Bronchial epithelial cell (primary cell): ENCODE measurements at regions not wholly inside any gene's neighbourhood (a gene's known extent, or its start where the extent isn't known, plus 50 kb on each side); places are given as distances from the start of the nearest gene placed in this dataset.
"Not testable (repeated sequence)": the region's sequence is repeated elsewhere in the genome, so short reads cannot be mapped to it uniquely, and the experiment has no call there.

Experiments
- DNase-seq: peaks from one replicate; pipeline ENCODE4 v3.0.0-alpha.2; 2010; ENCODE audit warnings: low read depth
- FAIRE-seq: peaks from 2 replicates; lab custom pipeline; 2011; peaks lifted over from hg19 to GRCh38; lab: Jason Lieb, UNC
- H3K27me3 ChIP-seq: 2 replicates; pipeline ENCODE4 v1.5.1; 2011; ENCODE audit warnings: low read length; ENCODE audit not compliant: control insufficient read depth, insufficient read depth
- H3K36me3 ChIP-seq: 2 replicates; pipeline ENCODE4 v1.5.1; 2011; ENCODE audit warnings: low read length; ENCODE audit not compliant: control insufficient read depth, insufficient read depth
- H3K4me3 ChIP-seq: 2 replicates; pipeline ENCODE4 v1.5.1; 2011; ENCODE audit warnings: mild to moderate bottlenecking, low read depth, low read length, control low read depth
- TF ChIP-seq, protein P1 (sequence below): IDR thresholded peaks from 2 replicates; pipeline ENCODE4 v1.5.1; 2011; ENCODE audit warnings: mild to moderate bottlenecking, moderate library complexity, low read length, control low read depth, inconsistent platforms; ENCODE audit not compliant: insufficient read depth, severe bottlenecking

DNA sequence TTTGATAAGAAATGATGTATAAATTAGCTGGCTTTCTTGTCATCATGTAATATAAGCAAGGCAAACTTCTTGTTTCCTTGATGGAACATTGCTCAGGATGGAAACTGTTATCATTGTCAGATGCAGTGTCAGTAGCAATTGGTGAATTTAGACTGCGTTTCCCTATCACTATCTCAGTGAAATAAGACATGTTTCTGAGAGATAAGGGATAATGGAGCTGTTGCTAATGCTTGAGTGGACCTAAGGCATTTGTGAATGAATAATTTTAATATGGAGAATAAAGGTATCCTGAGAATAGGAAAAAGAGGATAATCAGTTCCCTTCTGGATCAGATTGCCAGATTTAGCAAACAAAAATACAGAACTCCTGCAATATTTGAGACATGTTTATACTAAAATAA, 160.9 kb downstream of the HLX start:
- FAIRE-seq: no peak

DNA sequence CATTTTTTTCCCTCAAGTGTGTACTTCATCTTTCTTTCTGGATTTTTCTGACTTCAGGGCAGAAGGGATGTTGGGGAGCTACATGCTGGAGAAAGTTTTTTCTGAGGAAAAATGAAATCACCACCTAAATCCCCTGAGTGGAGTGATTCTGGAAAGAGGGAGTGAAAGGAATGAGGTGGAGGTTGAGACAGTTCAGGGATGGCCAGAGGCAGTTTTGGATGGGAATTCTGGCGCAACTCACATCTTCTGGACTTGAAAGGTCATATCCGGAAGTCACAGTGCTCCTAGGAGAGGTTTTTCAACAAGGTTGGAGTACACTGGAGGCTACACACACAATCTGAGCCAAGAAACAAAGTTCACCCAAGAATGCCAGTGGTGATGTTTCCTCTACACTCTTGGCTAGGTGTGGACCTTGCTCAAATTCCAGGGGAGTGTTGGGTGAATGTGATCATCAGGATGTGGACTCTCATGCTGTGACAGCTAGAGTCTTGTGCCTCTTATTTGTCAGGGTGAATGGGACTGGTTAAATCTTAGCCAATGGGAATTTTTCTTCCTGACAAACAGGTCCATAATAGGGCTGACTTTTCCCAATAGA, 161.5 kb downstream of the HLX start:
- H3K4me3 ChIP-seq: no peak overlapping the region
- TF ChIP-seq, protein P1, sequence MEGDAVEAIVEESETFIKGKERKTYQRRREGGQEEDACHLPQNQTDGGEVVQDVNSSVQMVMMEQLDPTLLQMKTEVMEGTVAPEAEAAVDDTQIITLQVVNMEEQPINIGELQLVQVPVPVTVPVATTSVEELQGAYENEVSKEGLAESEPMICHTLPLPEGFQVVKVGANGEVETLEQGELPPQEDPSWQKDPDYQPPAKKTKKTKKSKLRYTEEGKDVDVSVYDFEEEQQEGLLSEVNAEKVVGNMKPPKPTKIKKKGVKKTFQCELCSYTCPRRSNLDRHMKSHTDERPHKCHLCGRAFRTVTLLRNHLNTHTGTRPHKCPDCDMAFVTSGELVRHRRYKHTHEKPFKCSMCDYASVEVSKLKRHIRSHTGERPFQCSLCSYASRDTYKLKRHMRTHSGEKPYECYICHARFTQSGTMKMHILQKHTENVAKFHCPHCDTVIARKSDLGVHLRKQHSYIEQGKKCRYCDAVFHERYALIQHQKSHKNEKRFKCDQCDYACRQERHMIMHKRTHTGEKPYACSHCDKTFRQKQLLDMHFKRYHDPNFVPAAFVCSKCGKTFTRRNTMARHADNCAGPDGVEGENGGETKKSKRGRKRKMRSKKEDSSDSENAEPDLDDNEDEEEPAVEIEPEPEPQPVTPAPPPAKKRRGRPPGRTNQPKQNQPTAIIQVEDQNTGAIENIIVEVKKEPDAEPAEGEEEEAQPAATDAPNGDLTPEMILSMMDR: no peak
- DNase-seq (no peak), FAIRE-seq (no peak)
- H3K27me3 ChIP-seq: no peaks in the 10 kb centered on the region
- no peaks in the 10 kb centered on the region for H3K36me3 ChIP-seq

More for the DNA sequence above, 160.9 kb downstream of the HLX start:
- DNase-seq: no peak
- H3K4me3 ChIP-seq: no peak overlapping the region
- H3K27me3 ChIP-seq: no peaks in the 10 kb centered on the region
- TF ChIP-seq, protein P1: no peak
- no peaks in the 10 kb centered on the region for H3K36me3 ChIP-seq

DNA sequence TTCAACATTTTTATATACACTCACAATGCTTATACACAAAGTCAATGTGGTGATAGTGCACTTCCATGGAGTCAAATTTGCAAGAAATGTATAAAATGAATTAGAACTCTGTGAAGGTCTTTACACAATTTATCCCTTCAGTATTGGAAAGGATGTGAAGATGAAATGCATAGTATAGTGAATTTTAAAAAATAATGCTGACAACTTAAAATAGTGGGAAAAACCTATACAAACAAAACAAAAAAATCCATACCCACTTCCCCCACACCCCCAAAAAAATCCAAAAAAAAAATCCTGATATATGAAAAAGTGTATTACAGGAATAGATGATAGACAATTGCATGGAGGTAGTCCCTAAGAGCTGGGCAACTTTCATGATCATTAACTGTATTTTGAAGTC, 165.3 kb downstream of the HLX start:
- no peaks in the 10 kb centered on the region for H3K36me3 ChIP-seq
- TF ChIP-seq, protein P1: no peak
- no peak for DNase-seq
- FAIRE-seq: no peak
- H3K27me3 ChIP-seq: no peaks in the 10 kb centered on the region
- no peak overlapping the region for H3K4me3 ChIP-seq

DNA sequence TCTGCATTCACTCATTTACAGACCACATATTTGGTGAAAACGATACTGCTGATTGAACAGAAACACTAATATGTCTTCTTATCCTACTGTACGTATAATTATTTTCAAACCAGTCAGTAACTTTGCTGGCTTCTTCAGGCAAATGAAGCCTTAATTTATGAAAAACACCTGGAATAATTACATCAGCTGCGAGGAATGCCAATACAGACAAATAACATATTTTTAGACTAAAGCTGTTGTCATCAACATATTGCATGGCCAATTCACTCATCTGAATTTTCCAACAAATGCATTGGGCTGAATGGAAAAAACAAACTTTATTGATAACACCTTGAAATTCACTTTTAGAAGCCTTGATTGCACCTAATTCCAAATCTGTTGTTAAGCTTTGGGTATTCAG, 165.9 kb downstream of the HLX start:
- FAIRE-seq (no peak), DNase-seq (no peak)
- no peaks in the 10 kb centered on the region for H3K36me3 ChIP-seq
- TF ChIP-seq, protein P1: no peak
- no peaks in the 10 kb centered on the region for H3K27me3 ChIP-seq
- no peak overlapping the region for H3K4me3 ChIP-seq

DNA sequence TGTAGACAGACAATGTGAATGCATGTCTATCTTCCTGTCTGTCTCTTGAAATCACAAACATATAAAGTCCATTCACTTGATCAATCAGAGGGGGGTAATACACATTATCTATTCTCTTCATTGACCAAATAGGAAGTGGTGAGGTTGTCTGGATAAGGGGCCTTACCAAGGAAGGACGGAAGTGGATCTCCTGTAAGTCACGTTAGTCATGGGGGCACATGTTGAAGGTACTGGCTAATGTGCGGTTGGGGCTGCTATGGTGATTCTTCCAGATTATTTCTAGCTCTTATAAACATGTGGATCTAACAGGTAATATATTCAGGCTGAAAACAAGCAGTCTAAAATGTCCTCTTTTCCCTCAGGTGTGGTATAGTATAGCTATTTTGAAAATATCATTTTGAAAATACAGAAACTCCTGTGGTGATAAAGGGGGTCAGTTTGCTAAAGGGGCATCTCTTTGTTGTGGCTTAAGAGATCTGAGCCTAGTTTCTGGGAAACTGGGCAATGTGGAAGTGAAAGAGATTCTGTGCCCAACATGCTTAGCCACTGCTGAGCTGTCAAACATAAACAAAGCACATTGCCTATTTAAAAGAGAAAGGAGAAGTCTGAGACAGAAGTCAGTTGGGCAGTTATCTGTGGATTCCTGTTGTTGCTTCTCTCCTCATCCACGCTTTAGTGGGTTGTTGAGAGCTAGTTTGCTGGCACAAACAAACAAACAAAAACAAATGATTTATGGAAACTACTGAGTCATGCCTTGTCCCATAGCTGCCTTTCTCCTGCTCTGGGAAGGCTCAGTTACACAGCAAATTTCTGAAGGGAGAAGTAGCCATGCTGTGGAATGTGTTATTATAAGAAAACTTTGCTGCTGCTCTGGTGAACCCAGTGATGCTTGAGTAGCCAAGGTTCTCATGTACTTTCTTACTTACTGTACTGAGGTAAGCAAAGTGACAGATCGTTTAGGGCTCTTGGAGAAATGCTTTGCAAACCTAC, 166.9 kb downstream of the HLX start:
- DNase-seq: no peak
- no peak for FAIRE-seq

DNA sequence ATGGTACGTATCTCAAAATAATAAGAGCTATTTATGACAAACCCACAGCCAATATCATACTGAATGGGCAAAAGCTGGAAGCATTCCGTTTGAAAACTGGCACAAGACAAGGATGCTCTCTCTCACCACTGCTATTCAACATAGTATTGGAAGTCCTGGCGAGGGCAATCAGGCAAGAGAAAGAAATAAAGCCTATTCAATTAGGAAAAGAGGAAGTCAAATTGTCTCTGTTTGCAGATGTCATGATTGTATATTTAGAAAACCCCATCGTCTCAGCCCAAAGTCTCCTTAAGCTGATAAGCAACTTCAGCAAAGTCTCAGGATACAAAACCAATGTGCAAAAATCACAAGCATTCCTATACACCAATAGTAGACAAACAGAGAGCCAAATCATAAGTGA, 172.1 kb downstream of the HLX start:
- FAIRE-seq, DNase-seq: not testable (repeated sequence)

More for the DNA sequence above, 166.9 kb downstream of the HLX start:
- H3K27me3 ChIP-seq: no peaks in the 10 kb centered on the region
- no peak overlapping the region for H3K4me3 ChIP-seq
- TF ChIP-seq, protein P1: no peak
- H3K36me3 ChIP-seq: no peaks in the 10 kb centered on the region

More for the DNA sequence above, 172.1 kb downstream of the HLX start:
- not testable (repeated sequence) for H3K4me3 ChIP-seq, H3K27me3 ChIP-seq, H3K36me3 ChIP-seq
